HG02763 (cell line): ENCODE measurements at regions not wholly inside any gene's neighbourhood (a gene's known extent, or its start where the extent isn't known, plus 50 kb on each side); places are given as distances from the start of the nearest gene placed in this dataset.
A peak's percentile ranks its signal among the peaks of the same experiment; 100 is the strongest.

Experiments
- ATAC-seq: cut with Tn5 transposase; IDR thresholded peaks from one replicate; pipeline ENCODE4 v1.9.1; 2021; ENCODE audit warnings: mild to moderate bottlenecking, moderate library complexity; ENCODE audit not compliant: unreplicated experiment

DNA sequence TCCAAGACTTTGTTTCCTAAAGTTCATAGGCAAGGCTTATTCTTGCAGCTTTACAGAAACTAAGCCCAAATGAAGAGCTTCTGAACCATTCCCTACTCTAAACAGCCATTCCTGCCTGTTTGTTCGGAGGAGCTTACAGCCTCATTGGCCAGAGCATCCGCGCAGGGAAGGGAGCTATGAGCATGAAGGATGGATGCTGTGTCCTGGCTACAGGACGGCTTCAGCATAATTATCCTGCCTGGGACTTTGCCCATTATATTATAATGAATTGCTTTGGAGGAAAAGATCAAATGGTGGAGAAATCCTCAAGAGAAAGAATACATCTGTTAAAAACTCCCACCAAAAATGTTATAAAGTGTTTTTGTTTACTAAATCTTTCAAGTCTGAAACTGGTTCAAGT lies 378.2 kb upstream of the BTBD3 start:
- ATAC-seq = no peak

DNA sequence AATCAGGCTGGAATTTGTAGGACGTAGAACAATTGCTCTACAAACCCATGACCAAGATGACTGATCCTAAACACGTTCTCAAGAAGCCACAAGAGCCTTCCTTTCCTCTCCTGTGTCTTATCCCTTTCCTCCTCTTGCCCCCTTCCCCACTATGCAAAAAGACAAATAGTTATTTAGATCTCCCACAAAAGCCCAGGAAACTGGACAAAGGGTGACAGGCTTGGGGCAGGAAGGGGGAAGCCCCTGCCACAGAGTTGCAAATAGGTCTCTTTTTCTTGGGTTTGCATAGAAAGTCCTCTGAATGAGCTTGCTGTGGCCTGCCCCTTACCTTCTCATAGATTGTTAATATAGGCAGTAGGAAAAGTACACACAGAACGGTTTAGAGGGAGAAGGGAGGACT lies 377.1 kb upstream of the BTBD3 start:
- no peak for ATAC-seq

DNA sequence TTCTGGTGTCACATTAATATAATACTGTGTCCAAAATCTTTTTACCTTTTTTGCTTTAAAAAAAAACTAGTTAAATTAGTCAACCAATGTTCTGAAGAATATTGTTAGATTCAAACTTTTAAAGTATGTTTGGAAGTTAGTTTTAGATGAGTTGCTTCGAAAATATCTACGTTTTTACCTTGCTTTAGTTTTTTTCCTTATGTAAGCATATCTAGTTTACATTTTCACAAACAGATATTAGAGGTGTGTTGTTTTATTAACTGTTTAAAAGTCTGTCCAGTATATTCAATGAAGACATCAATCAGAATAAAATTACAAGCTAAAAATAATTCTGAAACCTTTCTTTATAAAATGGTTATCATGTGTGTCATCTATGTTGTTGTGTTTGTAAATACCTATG lies 375.0 kb upstream of the BTBD3 start:
- no peak for ATAC-seq

DNA sequence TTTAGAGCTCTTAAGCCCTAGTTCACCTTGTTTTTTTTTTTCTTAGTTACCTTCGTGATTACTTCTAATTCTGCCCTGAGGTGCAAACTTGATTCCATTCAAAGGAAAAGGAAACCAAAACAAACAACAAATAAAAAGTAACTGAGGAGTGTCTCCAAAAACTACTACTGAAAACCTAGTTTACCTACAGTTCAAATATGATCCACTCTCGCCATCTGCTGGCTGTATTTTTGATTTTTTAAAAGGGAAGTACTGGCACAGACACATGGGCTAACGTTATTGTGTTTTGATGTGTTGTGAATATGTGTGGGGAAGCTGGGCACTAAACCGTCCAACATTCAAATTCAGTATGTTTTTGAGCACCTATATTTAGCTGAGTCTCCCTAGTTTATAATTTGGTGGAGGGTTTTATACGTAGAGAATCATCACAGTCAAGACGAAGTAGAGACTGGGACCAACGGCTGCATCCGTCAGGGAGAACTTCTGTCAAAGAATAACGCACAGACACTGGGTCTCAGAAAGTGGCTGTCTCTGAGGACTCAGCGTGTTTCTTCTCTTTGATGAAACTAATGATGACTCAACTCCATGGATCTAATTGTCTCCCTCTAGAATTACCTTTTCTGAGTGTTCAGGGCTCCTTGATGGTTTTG lies 373.5 kb upstream of the BTBD3 start:
- ATAC-seq = peak; percentile 42

DNA sequence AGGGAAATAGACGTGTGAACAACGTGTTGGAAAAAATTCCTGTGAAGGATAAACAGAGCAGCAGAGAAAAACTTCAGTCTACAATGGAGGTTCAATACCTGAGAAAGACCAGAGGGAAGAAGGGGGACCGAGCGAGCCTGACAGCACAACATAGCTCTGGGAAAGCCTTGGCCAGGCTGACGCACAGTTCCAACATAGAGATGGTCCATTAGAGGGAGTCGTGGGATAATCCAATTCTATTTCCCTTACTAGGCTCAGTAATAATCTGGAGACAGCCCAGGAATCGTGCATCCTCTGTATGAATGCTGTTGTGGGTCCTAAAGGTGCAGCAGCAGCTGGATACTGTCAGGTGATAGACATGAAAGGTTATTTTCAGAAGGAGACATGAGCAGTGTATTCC lies 370.8 kb upstream of the BTBD3 start:
- no peak for ATAC-seq

DNA sequence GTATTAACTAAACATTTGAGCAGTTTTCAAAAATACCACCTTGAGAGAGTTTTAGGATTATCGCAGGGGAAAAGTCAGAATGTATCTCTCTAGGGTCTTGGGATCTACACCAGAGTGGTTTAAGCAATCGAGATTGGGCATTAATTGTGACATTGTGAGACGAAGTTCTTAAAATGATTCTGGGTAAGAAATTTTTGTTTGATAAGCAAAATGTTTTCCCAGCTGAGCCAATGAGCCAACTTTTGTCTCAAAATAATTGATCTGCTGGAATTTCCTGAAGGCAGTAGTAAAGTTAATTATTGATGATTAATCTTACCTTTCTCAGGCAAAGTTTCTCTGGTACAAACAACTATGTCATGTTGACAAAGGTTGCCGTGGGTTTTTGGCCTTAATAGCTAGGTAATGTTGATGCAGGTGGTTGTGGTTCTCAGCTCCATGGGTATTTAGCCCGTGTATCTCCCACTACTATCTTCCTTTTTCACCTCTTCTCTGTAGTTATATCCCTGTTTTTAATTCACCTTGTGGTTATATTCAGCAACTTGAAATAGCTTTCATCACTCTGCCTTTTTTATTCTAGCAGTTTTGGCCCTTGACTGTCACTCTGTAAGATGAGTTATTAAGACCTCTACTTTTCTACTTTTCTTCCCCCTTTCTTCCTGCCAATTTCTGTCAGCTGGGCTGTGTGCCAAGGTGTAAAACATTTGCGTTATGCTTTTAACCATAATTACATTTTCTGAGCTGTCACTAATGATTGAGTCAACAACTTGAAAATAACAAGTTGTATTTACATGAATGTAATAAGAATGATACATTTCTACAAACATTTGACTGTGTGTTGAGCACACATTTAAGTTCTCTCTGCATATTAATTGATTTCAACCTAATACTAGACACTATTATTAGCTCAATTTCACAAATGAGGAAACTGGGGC lies 368.3 kb upstream of the BTBD3 start:
- no peak for ATAC-seq

DNA sequence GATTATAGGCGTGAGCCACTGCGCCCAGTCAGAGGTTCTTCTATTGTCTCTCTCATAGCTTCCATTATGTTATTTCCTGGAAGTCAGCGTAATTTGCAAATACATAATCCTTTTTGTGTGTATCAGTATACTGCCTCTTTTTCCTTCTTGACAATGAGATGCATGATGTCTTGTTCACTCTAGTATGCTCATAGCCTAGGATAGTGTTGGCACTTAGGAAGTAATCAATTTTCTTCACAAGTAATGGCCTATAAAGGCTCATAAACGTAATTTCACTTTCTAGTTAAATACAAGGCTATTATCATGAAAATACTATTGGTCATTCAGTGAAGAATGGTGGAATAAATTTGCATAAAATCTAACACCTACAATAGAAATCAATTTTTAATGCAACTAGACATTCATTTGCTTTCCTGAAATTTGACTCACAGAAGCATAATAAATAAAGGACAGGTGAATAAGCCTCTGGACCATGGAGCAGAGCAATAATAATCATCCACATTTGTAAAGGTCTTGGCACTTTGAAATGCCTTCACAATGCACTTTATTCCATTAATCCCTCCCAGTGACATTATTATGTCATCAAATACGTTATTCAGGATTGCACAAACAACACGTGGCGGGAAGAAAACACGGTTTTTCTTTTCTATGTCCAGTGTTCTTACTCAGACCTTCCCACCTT lies 366.9 kb upstream of the BTBD3 start:
- no peak for ATAC-seq

DNA sequence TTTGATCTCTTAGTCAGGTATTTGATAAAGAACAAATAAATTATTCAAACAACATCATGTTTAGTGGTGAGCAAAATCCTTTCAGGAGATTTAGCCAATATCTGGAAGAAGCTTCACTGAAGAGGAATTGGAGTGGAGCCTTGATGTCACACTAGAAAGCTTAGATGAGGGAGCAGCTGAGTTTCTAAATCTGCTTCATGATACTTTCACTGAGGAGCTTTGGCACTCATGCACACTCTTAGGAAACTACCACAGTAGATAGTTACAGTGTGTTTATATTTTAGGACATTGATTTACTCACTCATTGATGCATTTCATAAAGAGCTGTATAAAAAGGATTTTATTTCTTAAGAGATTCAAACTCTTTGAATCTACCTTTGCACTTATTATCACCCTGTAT lies 366.2 kb upstream of the BTBD3 start:
- no peak for ATAC-seq

DNA sequence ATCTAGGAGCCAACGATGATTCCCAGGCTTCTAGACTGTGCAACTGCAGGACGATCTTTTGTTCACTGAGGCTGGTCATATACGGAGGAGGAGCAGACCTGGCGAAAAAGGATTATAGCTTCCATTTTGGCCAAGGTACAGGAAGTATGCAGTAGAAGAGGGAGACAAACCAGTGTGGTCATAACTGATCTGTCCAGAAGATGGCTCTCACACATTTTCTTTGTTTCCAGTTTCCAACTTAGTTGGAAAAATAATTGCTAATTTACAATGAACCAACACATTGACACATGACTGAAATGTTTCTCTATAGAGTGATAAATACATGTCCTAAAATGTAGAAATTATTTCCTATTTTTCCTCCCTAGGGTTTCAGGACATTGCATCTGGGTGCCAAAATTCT lies 364.1 kb upstream of the BTBD3 start:
- ATAC-seq = no peak

DNA sequence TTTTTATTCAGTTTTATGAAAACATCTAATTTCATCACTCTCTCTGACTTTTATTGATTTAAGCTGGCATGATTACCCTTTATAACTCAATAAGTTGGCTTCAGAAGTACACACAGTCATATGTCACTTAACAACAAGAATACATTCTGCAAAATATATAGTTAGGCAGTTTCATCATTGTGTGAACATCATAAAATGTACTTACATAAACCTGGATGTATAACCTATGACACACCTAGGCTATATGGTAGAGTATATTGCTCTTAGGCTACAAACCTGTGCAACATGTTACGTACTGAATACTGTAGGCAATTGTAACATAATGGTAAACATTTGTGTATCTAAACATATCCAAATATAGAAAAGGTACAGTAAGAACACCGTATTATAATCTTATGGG lies 362.2 kb upstream of the BTBD3 start:
- ATAC-seq = no peak

DNA sequence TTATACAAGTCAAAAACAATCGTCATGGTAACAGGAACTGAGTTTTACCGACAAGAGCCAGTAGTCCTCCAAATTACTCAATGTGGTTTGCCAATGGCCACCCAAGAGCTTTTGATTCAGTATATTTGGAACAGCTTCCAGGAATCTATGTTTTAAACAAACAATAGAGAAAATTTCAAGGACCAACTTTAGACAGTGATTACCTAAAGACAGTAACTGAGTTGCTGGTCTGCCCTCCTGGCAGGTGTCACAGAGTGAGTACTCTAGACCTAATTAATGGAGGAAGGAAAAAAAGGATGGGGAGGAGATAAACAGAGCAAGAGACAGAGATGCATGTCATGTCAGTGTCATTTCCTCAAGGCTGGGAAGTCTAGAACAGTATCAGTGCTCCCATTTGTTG lies 361.3 kb upstream of the BTBD3 start:
- no peak for ATAC-seq

DNA sequence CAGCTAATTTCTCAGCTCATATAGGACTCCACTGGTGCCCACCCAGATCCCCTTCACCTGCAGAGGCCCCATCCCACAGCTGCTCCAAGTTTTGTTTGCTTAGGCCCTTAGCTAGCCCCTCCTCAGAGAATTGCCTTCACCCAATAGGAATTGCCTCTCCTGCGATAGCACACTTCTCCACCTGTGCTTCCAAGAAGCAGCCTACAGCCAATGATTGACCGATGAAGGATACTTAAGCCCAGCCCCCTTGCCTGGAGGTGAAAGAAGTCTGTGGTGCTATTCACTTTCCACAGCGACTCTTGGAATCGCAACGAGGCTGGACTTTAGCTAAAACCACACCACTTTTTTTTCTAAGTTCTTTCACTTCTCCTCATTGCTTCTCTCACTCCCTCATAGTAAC lies 353.2 kb upstream of the BTBD3 start:
- no peak for ATAC-seq

DNA sequence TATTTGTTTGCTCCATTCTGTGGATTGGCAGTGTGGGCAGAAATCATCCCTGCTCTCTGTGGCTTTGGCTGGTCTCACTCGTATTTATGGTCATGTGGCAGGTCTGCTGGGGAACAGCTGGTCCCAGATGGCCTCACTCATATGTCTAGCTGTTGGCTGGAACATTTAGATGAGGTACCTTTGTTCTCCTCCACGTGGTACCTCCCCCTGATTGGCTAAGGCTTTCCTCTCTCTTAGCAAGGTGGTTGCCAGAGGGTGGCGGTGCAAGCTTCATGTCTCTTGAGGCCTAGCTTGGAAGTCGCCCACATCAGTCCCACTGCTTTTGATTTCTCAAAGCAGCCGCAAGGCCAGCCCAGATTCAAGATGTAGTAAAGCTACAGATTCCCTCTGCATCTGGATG lies 348.5 kb upstream of the BTBD3 start:
- no peak for ATAC-seq

DNA sequence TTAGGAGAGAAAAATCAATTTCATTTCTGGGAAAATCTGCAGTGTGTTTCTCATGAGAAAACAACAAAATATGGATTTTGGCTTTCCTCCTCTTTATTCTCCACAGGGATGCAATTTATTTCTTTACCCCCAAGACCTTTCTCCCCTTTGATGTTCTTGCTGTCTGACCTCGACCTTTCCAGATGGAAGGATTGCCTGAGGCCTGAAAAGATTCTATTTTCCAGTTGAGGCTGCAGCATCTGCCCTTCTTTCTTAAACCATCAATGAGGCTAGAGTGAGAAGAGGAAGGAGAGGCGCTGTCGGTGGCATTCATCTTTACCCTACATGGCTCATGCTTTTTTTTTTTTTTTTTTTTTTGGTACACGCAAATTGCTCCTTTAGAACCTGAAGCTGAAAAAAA lies 344.2 kb upstream of the BTBD3 start:
- ATAC-seq = no peak

DNA sequence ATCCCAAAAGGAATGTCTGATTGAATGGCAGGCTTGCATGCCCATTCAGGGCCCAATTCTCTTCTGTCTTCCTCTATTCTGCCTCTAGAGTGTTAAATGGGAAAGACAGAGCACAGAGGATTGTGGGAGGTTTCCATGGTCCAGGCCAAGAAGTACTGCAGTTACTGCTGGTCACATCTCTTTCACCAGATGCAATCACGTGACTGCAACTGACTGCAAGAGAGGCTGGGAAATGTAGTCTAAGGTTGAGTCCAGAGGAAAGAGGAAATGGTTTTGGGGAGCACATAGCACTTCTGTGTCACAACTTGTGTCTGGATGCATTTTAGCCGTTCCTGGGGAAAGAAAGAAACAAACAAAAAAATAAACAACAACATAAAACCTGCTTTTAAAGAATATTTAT lies 336.4 kb upstream of the BTBD3 start:
- no peak for ATAC-seq

DNA sequence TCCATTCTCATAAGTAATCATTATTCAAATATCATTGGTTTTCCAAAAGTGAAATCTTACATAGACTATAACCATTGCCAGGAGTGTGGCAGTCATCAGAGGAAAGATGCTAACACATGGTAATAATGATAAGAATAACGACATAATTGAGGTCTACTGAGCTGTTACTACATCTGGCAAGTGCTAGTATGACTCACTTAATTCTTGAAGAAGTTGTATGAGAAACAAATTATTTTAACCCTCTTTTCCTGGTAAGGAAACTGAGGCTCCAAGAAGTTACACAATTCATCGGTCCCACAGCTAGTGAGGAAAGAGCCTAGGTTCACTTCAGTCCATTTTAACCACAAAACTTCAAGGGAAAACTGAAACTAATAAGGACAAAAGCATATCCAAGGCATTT lies 335.6 kb upstream of the BTBD3 start:
- no peak for ATAC-seq

DNA sequence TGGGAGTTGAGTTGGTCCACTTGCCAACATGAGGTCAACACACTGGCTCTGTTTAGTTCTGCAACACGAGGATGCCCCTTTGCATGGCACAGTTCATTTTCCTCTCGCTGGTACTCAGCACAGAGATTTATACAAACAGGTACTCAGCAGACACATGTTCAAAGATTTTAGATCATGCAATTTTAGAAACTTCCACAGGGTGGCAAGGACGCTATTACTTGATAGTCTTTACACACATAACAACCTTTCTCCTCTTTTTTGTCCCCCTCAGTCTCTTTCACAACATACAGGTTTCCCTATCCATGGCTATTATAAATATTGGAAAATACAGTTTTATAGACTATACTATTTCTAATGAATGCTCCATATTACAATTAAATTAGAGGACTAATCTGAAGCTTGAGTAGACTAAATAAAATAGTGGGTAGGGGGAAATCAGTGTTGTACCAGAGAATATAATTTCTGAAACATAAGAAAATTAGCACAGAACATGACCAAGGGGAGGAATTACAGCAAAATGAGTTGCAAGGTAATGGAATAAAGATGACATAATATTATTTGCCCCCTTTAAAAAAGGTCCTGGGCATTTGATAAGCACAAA lies 331.8 kb upstream of the BTBD3 start:
- no peak for ATAC-seq

DNA sequence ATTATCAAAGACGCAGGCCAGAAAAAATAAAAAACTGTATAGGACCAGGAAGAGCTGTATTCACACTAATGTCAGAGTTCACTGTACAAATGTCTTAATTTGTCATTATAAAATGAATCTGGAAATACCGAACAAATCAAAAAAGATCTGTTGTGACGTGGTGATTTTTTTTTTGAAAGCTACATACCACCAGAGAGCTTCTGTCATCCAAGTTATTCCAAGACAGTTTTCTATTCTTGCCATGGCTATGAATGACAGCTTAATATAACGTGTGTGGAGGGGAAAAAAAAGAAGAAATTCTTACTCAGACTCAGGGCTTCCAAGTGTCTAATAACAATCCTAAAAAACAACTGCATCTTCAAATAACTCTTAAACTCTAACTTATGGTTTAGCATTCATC lies 328.8 kb upstream of the BTBD3 start:
- ATAC-seq = no peak

DNA sequence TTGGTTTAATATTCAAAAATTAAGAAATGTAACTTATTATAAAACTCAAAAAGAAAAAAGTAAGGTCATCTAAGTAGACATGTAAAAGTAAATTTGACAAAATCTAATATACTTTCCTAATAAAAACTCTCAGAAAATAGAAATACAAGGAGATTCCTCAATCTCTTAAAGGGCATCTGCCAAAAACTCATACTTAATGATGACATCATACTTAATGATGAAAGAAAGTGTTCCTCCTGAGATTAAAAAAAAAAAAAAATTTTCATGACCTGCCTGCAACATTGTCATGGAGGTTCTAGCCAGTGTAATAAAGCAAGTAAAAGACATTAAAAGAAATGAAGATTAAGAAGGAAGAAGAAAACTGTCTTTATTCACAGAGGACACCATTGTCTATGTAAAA lies 325.7 kb upstream of the BTBD3 start:
- no peak for ATAC-seq

DNA sequence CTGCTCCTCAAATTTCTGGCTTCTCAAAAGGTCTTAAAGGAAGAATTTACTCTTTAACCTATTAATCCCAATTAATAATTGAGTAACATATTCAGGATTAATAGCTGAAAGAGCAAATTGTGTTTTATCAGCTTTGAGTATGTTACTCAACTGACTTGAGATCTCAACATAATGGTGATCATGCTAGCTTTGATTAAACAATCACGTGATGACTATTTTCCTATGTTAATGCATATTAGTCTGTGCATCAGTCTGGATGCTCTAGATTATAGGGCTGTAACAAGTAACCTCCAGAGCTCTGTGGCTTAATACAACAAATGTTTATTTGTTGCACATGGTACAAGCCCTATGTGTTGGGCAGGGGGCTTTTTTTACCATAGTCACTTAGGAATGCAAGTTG lies 313.4 kb upstream of the BTBD3 start:
- ATAC-seq = no peak

DNA sequence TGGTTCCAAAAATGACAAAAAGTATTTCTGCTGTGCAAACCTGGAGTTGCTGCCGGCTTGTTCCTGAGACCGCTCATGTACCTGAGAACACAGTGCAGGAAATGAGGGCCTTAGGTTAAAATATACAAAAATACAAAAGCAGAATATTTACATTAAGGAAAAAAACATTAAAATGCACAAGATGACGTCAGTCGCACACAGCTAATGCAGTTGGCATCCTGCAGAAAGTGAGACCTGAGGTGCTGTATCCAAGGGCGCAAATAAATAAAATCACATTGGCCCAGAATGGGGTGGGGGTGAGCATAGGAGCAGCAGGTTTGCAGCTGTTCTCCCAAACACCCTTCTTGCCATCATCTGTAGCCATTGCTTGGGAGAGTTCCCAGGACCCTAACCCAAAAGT lies 310.6 kb upstream of the BTBD3 start:
- no peak for ATAC-seq

DNA sequence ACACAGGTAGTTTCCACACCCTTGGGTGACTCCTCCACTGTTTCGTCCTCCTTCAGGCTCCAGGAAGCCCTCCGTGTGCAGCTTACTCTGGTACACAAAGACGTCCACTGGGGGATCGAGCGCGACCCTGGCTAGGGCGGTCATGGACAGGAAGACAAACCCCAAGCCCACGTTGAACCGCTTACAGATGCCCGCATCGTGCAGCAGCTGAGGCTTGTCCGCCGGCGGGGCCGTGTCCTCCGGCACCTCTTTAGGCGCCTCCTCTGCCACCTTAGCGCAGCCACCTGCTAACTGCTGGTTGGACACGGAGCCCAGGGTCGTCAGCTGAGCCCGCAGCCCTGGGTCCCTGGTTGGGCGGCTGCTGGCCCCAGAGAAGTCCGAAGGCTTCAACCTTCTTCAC lies 309.0 kb upstream of the BTBD3 start:
- ATAC-seq = no peak
